Astrocyte of the spinal cord (primary cell): ENCODE measurements at regions not wholly inside any gene's neighbourhood (a gene's known extent, or its start where the extent isn't known, plus 50 kb on each side); places are given as distances from the start of the nearest gene placed in this dataset.

Source experiments
- DNase-seq: peaks from one replicate; pipeline ENCODE4 v3.0.0; 2011; ENCODE audit warnings: low read depth, low spot score
- H3K4me3 ChIP-seq: 2 replicates; pipeline ENCODE4 v1.5.1; 2011; ENCODE audit warnings: low read depth, mild to moderate bottlenecking, low read length, moderate library complexity
- CTCF ChIP-seq: IDR thresholded peaks from 2 replicates; pipeline ENCODE4 v1.5.1; 2012; ENCODE audit warnings: low read depth, mild to moderate bottlenecking, low read length, inconsistent platforms
- in situ Hi-C: cut with HindIII; loops from 2 replicates; pipeline ENCODE4 v1.10.0; 2017; ENCODE audit warnings: low sequenced_read_pairs

GRCh38 chr10:63030536-63030935, 102.6 kb upstream of the NRBF2 start:
- TF ChIP-seq CTCF: no peak
- DNase-seq: no peak
- in situ Hi-C loops: no loop called here
- H3K4me3 ChIP-seq: no peak overlapping the region

- H3K4me3 ChIP-seq: no peak overlapping the region
- TF ChIP-seq CTCF: no peak
- no peak for DNase-seq
- in situ Hi-C loops: no loop called here
Measured at GRCh38 chr10:63027531-63027930, 105.6 kb upstream of the NRBF2 start.

GRCh38 chr10:63021225-63021624, 111.9 kb upstream of the NRBF2 start:
- in situ Hi-C loops: no loop called here
- no peak for DNase-seq
- no peak for TF ChIP-seq CTCF

GRCh38 chr10:63013755-63014154, 119.4 kb upstream of the NRBF2 start:
- in situ Hi-C loops: no loop called here
- H3K4me3 ChIP-seq: no peak overlapping the region
- DNase-seq: no peak
- TF ChIP-seq CTCF: no peak

More at GRCh38 chr10:63021225-63021624, 111.9 kb upstream of the NRBF2 start:
- H3K4me3 ChIP-seq: no peak overlapping the region

GRCh38 chr10:63012623-63013022, 120.5 kb upstream of the NRBF2 start:
- DNase-seq: no peak
- no peak for TF ChIP-seq CTCF
- no peak overlapping the region for H3K4me3 ChIP-seq
- in situ Hi-C loops: no loop called here

GRCh38 chr10:63010203-63010602, 122.9 kb upstream of the NRBF2 start:
- no peak for TF ChIP-seq CTCF
- no peak for DNase-seq
- no peak overlapping the region for H3K4me3 ChIP-seq
- in situ Hi-C loops: no loop called here

GRCh38 chr10:63008491-63008890, 124.6 kb upstream of the NRBF2 start:
- TF ChIP-seq CTCF: no peak
- no peak for DNase-seq
- in situ Hi-C loops: no loop called here
- no peak overlapping the region for H3K4me3 ChIP-seq
